Activated CD4-positive, alpha-beta T cell treated with anti-CD3 and anti-CD28 coated beads, Interleukin-2, Interleukin-4, amounts not matched to agents 100 ng/mL and 50 ng/mL, durations not matched to agents 16 hours and 8 hours (primary cell): ENCODE measurements at regions not wholly inside any gene's neighbourhood (a gene's known extent, or its start where the extent isn't known, plus 50 kb on each side); places are given as distances from the start of the nearest gene placed in this dataset.

ENCODE experiments used
- DNase-seq: peaks from one replicate; pipeline ENCODE4 v3.0.0-alpha.2; 2020; ENCODE audit warnings: low spot score

GRCh38 chr10:113420057-113420732 is 132.7 kb upstream of the HABP2 start:
- DNase-seq: no peak

- DNase-seq: no peak
Observed at GRCh38 chr10:113420733-113421675, 131.8 kb upstream of the HABP2 start.

GRCh38 chr10:113422371-113422770 is 130.5 kb upstream of the HABP2 start:
- no peak for DNase-seq

- DNase-seq: no peak
Observed at GRCh38 chr10:113423981-113424721, 128.7 kb upstream of the HABP2 start.

- no peak for DNase-seq
Observed at GRCh38 chr10:113425008-113425407, 127.8 kb upstream of the HABP2 start.

- DNase-seq: no peak
Observed at GRCh38 chr10:113425541-113425951, 127.3 kb upstream of the HABP2 start.

- no peak for DNase-seq
Observed at GRCh38 chr10:113426181-113426877, 126.5 kb upstream of the HABP2 start.

GRCh38 chr10:113427236-113427735 is 125.6 kb upstream of the HABP2 start:
- DNase-seq: no peak

GRCh38 chr10:113427811-113428558 is 124.9 kb upstream of the HABP2 start:
- no peak for DNase-seq

- DNase-seq: no peak
Observed at GRCh38 chr10:113430634-113431397, 122.0 kb upstream of the HABP2 start.

GRCh38 chr10:113431398-113432160 is 121.3 kb upstream of the HABP2 start:
- DNase-seq: no peak

GRCh38 chr10:113433711-113434110 is 119.1 kb upstream of the HABP2 start:
- no peak for DNase-seq

- DNase-seq: no peak
Observed at GRCh38 chr10:113434315-113434714, 118.5 kb upstream of the HABP2 start.

GRCh38 chr10:113434950-113435349 is 117.9 kb upstream of the HABP2 start:
- no peak for DNase-seq

GRCh38 chr10:113435881-113436280 is 117.0 kb upstream of the HABP2 start:
- no peak for DNase-seq

GRCh38 chr10:113436851-113437250 is 116.0 kb upstream of the HABP2 start:
- DNase-seq: no peak

- no peak for DNase-seq
Observed at GRCh38 chr10:113438652-113439051, 114.2 kb upstream of the HABP2 start.

- no peak for DNase-seq
Observed at GRCh38 chr10:113441220-113441619, 111.6 kb upstream of the HABP2 start.

GRCh38 chr10:113441686-113442270 is 111.1 kb upstream of the HABP2 start:
- DNase-seq: no peak
